ENCODE measurements at regions not wholly inside any gene's neighbourhood (a gene's known extent, or its start where the extent isn't known, plus 50 kb on each side); places are given as distances from the start of the nearest gene placed in this dataset.

GRCh38 chr17:77908501-77908900 lies 50.0 kb upstream of the TNRC6C start:
- DNase-seq: no peak
- in situ Hi-C loops (cut with HindIII; ENCODE audit: low pct_ligation_motif_present, low pct_unique_long_range_greater_than_20kb, low sequenced_read_pairs): no loop called here

Data from ACHN (cell line).